Glutamatergic neuron (in vitro differentiated cells): ENCODE measurements at regions not wholly inside any gene's neighbourhood (a gene's known extent, or its start where the extent isn't known, plus 50 kb on each side); places are given as distances from the start of the nearest gene placed in this dataset.

Experiments used
- DNase-seq: peaks from one replicate; pipeline ENCODE4 v3.0.0; 2022
- H3K27ac Mint-ChIP-seq: one replicate; pipeline ENCODE4 v1.8.0; 2020; ENCODE audit warnings: mild to moderate bottlenecking, mixed read lengths, inconsistent platforms; ENCODE audit not compliant: unreplicated experiment
- H3K27me3 Mint-ChIP-seq: one replicate; pipeline ENCODE4 v1.8.0; 2020; ENCODE audit warnings: mild to moderate bottlenecking, moderate library complexity, mixed read lengths, inconsistent platforms; ENCODE audit not compliant: unreplicated experiment
- H3K36me3 Mint-ChIP-seq: one replicate; pipeline ENCODE4 v1.8.0; 2020; ENCODE audit warnings: mild to moderate bottlenecking, mixed read lengths, inconsistent platforms; ENCODE audit not compliant: unreplicated experiment
- H3K4me1 Mint-ChIP-seq: one replicate; pipeline ENCODE4 v1.8.0; 2020; ENCODE audit warnings: mild to moderate bottlenecking, low read depth, mixed read lengths, inconsistent platforms; ENCODE audit not compliant: unreplicated experiment
- H3K4me3 Mint-ChIP-seq: one replicate; pipeline ENCODE4 v1.8.0; 2020; ENCODE audit warnings: mild to moderate bottlenecking, mixed read lengths, inconsistent platforms; ENCODE audit not compliant: unreplicated experiment
- H3K9me3 Mint-ChIP-seq: one replicate; pipeline ENCODE4 v1.8.0; 2020; ENCODE audit warnings: mild to moderate bottlenecking, moderate library complexity, mixed read lengths, inconsistent platforms; ENCODE audit not compliant: unreplicated experiment
- TF ChIP-seq, protein P1 (sequence below): fragments of 200-600 bp; sonication (generic); IDR thresholded peaks from one replicate; pipeline ENCODE4 v1.5.0; 2021; ENCODE audit not compliant: partially characterized antibody, unreplicated experiment

DNA sequence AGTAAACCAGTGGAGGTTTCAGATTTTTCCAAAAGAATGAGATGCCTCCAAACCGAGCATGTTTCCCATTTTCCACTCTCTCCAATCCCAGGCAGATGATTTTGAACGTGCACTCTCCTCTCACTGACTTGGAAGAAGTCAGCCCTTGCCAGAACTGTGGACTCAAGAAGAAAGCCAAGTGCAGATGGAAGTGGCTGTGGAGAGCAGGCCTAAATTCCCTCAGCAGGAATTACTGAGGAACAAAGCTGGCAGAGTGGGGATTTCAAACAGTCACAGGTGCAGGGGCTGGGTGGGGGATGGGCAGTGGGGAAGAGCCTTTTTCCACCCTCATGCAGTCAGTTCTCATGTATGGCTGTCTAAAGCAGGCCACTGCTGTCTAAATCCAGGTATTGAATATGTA lies 55.3 kb downstream of the PABIR2 start:
- peaks cover 2% of the 10 kb centered on the region for H3K27me3 Mint-ChIP-seq
- peaks cover 12% of the 10 kb centered on the region for H3K4me1 Mint-ChIP-seq
- no peak overlapping the region for H3K27ac Mint-ChIP-seq

DNA sequence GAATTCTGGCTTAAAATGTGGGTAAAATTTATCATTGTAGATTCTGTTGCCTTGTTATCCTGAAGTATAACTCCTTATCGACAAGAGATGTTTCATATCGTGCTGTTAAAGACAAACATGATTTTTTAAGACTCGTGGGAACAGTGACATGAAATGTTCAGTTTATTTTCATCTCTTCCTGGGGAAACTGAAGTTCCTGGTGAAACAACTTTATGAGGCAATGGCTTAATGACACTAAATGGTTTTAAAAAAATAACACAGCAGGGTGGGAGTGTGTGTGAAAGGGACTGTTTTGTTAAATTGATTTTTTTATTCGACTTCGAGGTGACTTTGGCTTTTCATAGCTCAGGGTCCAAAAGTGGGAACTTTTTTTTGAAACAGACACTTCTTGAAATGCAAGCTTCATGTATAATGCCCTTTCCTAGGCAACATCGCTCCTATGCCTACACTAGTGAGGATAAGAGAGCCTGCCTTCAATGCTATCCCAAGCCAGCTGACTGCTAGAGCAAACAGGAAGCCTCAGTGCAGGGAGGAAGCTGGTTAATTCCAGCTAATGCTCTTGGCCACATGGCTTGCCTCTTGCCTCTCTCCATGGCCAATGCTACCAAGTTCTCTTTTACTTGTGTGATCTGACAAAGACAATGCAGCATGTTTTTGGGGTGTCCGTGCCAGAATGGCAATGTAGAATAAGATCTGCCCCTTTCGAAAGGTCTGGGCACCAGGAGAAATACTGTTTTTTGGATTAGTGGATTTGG lies 57.8 kb downstream of the PABIR2 start:
- Mint-ChIP-seq H3K4me1 (peaks cover 15% of the 10 kb centered on the region), H3K9me3 (no peaks in the 10 kb centered on the region), H3K27me3 (no peaks in the 10 kb centered on the region), H3K36me3 (no peaks in the 10 kb centered on the region), H3K4me3 (no peak overlapping the region), H3K27ac (no peak overlapping the region)
- no peak for DNase-seq
- TF ChIP-seq, protein P1, sequence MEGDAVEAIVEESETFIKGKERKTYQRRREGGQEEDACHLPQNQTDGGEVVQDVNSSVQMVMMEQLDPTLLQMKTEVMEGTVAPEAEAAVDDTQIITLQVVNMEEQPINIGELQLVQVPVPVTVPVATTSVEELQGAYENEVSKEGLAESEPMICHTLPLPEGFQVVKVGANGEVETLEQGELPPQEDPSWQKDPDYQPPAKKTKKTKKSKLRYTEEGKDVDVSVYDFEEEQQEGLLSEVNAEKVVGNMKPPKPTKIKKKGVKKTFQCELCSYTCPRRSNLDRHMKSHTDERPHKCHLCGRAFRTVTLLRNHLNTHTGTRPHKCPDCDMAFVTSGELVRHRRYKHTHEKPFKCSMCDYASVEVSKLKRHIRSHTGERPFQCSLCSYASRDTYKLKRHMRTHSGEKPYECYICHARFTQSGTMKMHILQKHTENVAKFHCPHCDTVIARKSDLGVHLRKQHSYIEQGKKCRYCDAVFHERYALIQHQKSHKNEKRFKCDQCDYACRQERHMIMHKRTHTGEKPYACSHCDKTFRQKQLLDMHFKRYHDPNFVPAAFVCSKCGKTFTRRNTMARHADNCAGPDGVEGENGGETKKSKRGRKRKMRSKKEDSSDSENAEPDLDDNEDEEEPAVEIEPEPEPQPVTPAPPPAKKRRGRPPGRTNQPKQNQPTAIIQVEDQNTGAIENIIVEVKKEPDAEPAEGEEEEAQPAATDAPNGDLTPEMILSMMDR, result no peak

More for the DNA sequence above, 55.3 kb downstream of the PABIR2 start:
- peak; percentile 19 for DNase-seq
- Mint-ChIP-seq H3K4me3 (no peak overlapping the region), H3K9me3 (no peaks in the 10 kb centered on the region), H3K36me3 (no peaks in the 10 kb centered on the region)
- TF ChIP-seq, protein P1, result no peak

DNA sequence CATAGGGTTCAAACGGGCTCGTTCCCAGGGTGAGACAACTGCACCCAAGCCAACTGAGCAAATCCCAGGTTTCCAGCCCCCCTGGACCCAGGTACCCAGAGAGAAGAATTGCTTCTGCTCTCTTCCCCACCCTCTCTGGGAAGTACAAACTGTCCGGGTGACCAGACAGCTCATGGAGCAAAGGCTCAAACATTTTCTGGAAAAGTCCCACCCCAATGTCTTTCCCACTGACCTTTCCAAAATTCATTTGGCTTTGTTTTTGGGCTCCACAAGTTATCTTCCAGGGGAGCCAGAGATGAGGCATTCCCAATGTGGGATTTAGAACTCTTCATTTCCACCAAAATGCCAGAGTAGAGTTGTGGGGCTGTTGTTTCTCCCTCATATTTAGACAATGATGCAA lies 58.6 kb downstream of the PABIR2 start:
- Mint-ChIP-seq H3K4me1 (peaks cover 15% of the 10 kb centered on the region), H3K4me3 (no peak overlapping the region), H3K9me3 (no peaks in the 10 kb centered on the region), H3K27ac (no peak overlapping the region), H3K27me3 (no peaks in the 10 kb centered on the region), H3K36me3 (no peaks in the 10 kb centered on the region)
- TF ChIP-seq, protein P1, result no peak
- DNase-seq, result no peak

DNA sequence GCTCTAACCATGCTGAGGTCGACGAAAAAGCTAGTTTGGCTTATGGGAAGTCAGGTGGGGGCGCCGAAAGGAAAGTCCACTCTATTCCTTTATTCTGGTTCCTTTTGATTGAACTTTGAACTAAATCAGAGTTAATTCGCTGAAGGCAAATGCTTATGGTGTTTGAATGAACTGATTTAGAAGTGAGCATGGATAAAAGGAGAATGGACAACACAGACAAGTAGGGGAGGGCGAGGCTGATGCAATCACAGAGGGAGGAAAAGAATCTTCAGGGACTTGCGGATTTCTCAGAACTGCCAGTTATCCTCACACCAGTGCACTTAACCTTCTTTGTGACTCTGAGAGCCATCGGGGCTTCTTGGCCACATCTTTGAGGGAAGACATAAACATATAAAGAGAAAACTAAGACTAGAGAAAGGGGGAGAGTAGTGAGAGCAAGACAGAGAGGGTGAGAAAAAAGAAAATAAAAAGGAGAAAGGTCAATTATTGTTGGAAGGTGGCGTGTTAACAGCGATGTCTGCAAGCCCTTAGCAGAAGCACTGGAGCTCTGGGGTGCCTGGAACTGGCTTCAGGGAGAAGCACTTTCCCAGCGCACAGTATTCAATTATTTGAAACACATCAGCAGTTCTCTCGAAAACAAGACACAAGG lies 59.2 kb downstream of the PABIR2 start:
- H3K9me3 Mint-ChIP-seq, result no peaks in the 10 kb centered on the region
- no peaks in the 10 kb centered on the region for H3K27me3 Mint-ChIP-seq
- TF ChIP-seq, protein P1, result no peak
- H3K36me3 Mint-ChIP-seq, result no peaks in the 10 kb centered on the region
- no peak for DNase-seq
- H3K27ac Mint-ChIP-seq, result no peak overlapping the region
- peaks cover 11% of the 10 kb centered on the region for H3K4me1 Mint-ChIP-seq
- H3K4me3 Mint-ChIP-seq, result no peak overlapping the region

DNA sequence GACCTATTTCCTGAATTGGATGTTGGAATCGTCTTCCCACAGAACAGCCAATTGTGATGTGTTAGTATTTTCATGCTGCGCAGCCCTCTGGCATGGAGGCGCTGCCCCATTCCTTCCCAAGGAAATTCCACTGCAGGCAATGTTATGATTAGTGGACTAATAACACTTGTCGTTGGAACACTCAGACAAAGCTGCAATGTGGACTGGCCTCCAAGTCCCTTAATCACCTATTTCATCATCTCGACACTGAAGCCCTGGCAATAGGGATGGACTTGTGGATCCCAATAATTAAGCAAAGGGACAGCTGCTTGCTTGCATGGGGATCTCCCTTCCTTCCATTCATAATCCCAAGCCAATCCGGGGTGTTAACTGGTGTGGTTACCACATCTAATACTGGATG lies 59.9 kb downstream of the PABIR2 start:
- TF ChIP-seq, protein P1, result no peak
- Mint-ChIP-seq H3K4me3 (no peak overlapping the region), H3K36me3 (no peaks in the 10 kb centered on the region), H3K4me1 (peaks cover 8% of the 10 kb centered on the region), H3K27ac (no peak overlapping the region), H3K27me3 (no peaks in the 10 kb centered on the region), H3K9me3 (no peaks in the 10 kb centered on the region)
- no peak for DNase-seq
